A673 (cell line): ENCODE measurements at regions not wholly inside any gene's neighbourhood (a gene's known extent, or its start where the extent isn't known, plus 50 kb on each side); places are given as distances from the start of the nearest gene placed in this dataset.

Experiments used
- BruUV-seq: library from RNA; stranded (reverse); fragments of 400-500 nt; replicated peaks from 2 replicates; lab custom pipeline; 2021; lab: Mats Ljungman, UMichigan
- CTCF ChIA-PET: fragments of 300-600 bp; sonication (Branson Sonifier 250); formaldehyde crosslinking; loops from one replicate; lab custom pipeline; 2022; ENCODE audit warnings: antibody characterized with exemption; lab: Charles Lee
- POLR2A ChIA-PET: fragments of 300-600 bp; sonication (Branson Sonifier 250); formaldehyde crosslinking; loops from one replicate; lab custom pipeline; 2022; ENCODE audit warnings: antibody characterized with exemption; ENCODE audit not compliant: low non-redundant PET; lab: Charles Lee
- DNase-seq: peaks from one replicate; pipeline ENCODE4 v3.0.0-alpha.2; 2015; ENCODE audit warnings: low spot score
- H3K27ac ChIP-seq: fragments of 200-600 bp; sonication (generic); 2 replicates; pipeline ENCODE4 v1.5.1; 2016; ENCODE audit warnings: mixed run types, low read depth, mild to moderate bottlenecking, mixed read lengths, antibody characterized with exemption, low read length; ENCODE audit not compliant: poor library complexity, severe bottlenecking
- H3K27me3 ChIP-seq: fragments of 200-600 bp; sonication (generic); replicated peaks from 2 replicates; pipeline ENCODE4 v1.6.1; 2017; ENCODE audit warnings: mixed run types, low read depth, mild to moderate bottlenecking, mixed read lengths, antibody characterized with exemption, low read length; ENCODE audit not compliant: insufficient read depth, poor library complexity
- H3K36me3 ChIP-seq: fragments of 200-600 bp; sonication (generic); 2 replicates; pipeline ENCODE4 v1.6.1; 2016; ENCODE audit warnings: mixed run types, mild to moderate bottlenecking, mixed read lengths, antibody characterized with exemption, low read length; ENCODE audit not compliant: insufficient read depth, poor library complexity, severe bottlenecking
- H3K4me1 ChIP-seq: fragments of 200-600 bp; sonication (generic); 2 replicates; pipeline ENCODE4 v1.6.1; 2017; ENCODE audit warnings: mixed run types, mild to moderate bottlenecking, mixed read lengths, antibody characterized with exemption, low read length; ENCODE audit not compliant: insufficient read depth, poor library complexity, severe bottlenecking
- H3K4me3 ChIP-seq: fragments of 200-600 bp; sonication (generic); 2 replicates; pipeline ENCODE4 v1.5.1; 2016; ENCODE audit warnings: low read depth, mixed run types, mild to moderate bottlenecking, mixed read lengths, low read length; ENCODE audit not compliant: poor library complexity, severe bottlenecking
- H3K9me3 ChIP-seq: fragments of 200-600 bp; sonication (generic); 2 replicates; pipeline ENCODE4 v1.6.1; 2016; ENCODE audit warnings: mixed run types, low read depth, mild to moderate bottlenecking, mixed read lengths, antibody characterized with exemption, low read length; ENCODE audit not compliant: poor library complexity, severe bottlenecking
- CTCF ChIP-seq: fragments of 300-800, 200-600 bp; sonication (generic); conservative IDR thresholded peaks from 2 replicates; pipeline ENCODE4 v1.5.1; 2017; ENCODE audit warnings: low read depth, mild to moderate bottlenecking, antibody characterized with exemption, low read length, moderate library complexity, mixed read lengths
- EZH2 ChIP-seq: fragments of 200-600 bp; sonication (generic); IDR thresholded peaks from 2 replicates; pipeline ENCODE4 v1.6.1; 2017; ENCODE audit warnings: borderline replicate concordance, low read depth, mild to moderate bottlenecking, mixed read lengths, antibody characterized with exemption, low read length; ENCODE audit not compliant: poor library complexity, severe bottlenecking
- intact Hi-C: fragments of 100-400 bp; cut with micrococcal nuclease; formaldehyde crosslinking; loops from one replicate; pipeline ENCODE4 v1.10.0; 2022; ENCODE audit not compliant: unreplicated experiment

- no TSS peak for BruUV-seq
- POLR2A ChIA-PET, result no interaction called here
- Histone ChIP-seq H3K27ac (no peak overlapping the region), H3K9me3 (no peaks in the 10 kb centered on the region), H3K4me3 (no peak overlapping the region), H3K4me1 (no peaks in the 10 kb centered on the region), H3K36me3 (no peaks in the 10 kb centered on the region), H3K27me3 (peaks cover 25% of the 10 kb centered on the region)
- intact Hi-C loops, result no loop called here
- DNase-seq, result no peak
- TF ChIP-seq EZH2 (no peak), CTCF (no peak)
- CTCF ChIA-PET, result no interaction called here
Measured at GRCh38 chr21:35868005-35868868, 192.1 kb downstream of the SETD4 start.

- intact Hi-C loops, result no loop called here
- H3K36me3 ChIP-seq, result no peaks in the 10 kb centered on the region
- H3K4me1 ChIP-seq, result no peaks in the 10 kb centered on the region
- ChIA-PET POLR2A (interaction anchor here (0.9 kb wide), 1 partner anchor 1889 kb away, joined by 4 read pairs; no protein-coding TSS in a partner anchor), CTCF (interaction anchor here (0.6 kb wide), 2 partner anchors 962 to 1143 kb away, joined by 3 to 9 read pairs; no protein-coding TSS in a partner anchor)
- H3K9me3 ChIP-seq, result no peaks in the 10 kb centered on the region
- no peak for TF ChIP-seq CTCF
- no peak for TF ChIP-seq EZH2
- H3K27ac ChIP-seq, result no peak overlapping the region
- no peak for DNase-seq
- H3K4me3 ChIP-seq, result no peak overlapping the region
- peaks cover 11% of the 10 kb centered on the region for H3K27me3 ChIP-seq
- no TSS peak for BruUV-seq
Measured at GRCh38 chr21:35864039-35864438, 196.3 kb downstream of the SETD4 start.

GRCh38 chr21:35862969-35863368 is 197.4 kb downstream of the SETD4 start:
- CTCF ChIA-PET, result no interaction called here

More at GRCh38 chr21:35862969-35863368, 197.4 kb downstream of the SETD4 start:
- H3K27ac ChIP-seq, result no peak overlapping the region
- no peak overlapping the region for H3K4me3 ChIP-seq
- H3K4me1 ChIP-seq, result no peaks in the 10 kb centered on the region
- intact Hi-C loops, result no loop called here
- DNase-seq, result no peak
- H3K9me3 ChIP-seq, result no peaks in the 10 kb centered on the region
- POLR2A ChIA-PET, result no interaction called here
- no peaks in the 10 kb centered on the region for H3K36me3 ChIP-seq
- no TSS peak for BruUV-seq
- TF ChIP-seq EZH2, result no peak
- TF ChIP-seq CTCF, result no peak
- H3K27me3 ChIP-seq, result peaks cover 11% of the 10 kb centered on the region
